ENCODE measurements at regions not wholly inside any gene's neighbourhood (a gene's known extent, or its start where the extent isn't known, plus 50 kb on each side); places are given as distances from the start of the nearest gene placed in this dataset.

- Histone ChIP-seq H3K9me3 (ENCODE audit: control insufficient read depth, insufficient read depth, low read length) (no peaks in the 10 kb centered on the region), H3K27me3 (ENCODE audit: control insufficient read depth, insufficient read depth, low read length) (no peaks in the 10 kb centered on the region), H3K36me3 (ENCODE audit: control insufficient read depth, insufficient read depth, low read length) (no peaks in the 10 kb centered on the region), H3K9ac (ENCODE audit: low read depth, low read length) (no peak overlapping the region), H3K4me3 (ENCODE audit: low read depth, low read length) (no peak overlapping the region), H3K4me1 (ENCODE audit: control insufficient read depth, insufficient read depth, low read length) (no peaks in the 10 kb centered on the region)
Measured at GRCh38 chr6:90997076-90997475, 410.2 kb upstream of the MAP3K7 start.

DNA sequence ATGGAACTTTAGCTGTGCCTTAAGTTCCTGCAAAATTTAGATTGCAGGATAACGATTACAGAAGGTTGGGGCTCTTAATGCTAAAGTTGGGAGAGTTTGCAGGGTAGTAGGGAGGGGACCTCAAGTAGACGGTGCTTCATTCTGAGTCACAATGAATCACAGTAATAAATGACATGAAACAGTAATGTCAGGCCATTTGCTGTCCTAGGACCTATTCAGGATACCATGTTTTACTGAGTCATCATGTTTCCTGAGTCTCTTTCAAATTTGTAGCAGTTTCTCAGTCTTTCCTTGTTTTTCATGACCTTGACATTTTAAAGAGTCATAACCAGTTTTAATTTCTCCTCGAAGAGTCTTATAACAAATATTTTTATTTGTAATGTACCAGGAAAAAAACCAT, 406.9 kb upstream of the MAP3K7 start:
- H3K36me3 ChIP-seq (ENCODE audit: control insufficient read depth, insufficient read depth, low read length), result no peaks in the 10 kb centered on the region
- H3K9me3 ChIP-seq (ENCODE audit: control insufficient read depth, insufficient read depth, low read length), result no peaks in the 10 kb centered on the region
- H3K4me1 ChIP-seq (ENCODE audit: control insufficient read depth, insufficient read depth, low read length), result no peaks in the 10 kb centered on the region
- no peak overlapping the region for H3K4me3 ChIP-seq (ENCODE audit: low read depth, low read length)
- no peaks in the 10 kb centered on the region for H3K27me3 ChIP-seq (ENCODE audit: control insufficient read depth, insufficient read depth, low read length)
- no peak overlapping the region for H3K9ac ChIP-seq (ENCODE audit: low read depth, low read length)

DNA sequence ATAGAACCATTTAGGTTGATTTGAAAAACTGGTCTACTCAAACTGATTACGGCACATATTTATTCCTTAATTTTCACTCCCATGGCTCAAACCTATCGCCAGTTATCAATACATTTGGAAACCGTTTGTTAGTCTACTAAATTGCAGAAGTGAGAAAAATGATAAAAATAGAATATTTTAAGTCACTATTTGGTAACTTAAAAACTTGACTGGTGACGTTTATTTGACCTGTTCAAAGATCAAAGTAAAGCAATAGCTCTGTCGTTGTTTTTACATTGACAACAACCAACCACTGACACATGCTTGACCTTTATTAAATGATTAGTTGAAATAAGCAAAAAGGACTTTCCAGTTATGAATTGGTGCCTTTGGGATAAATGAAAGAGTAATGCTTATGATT, 402.9 kb upstream of the MAP3K7 start:
- no peak overlapping the region for H3K4me3 ChIP-seq (ENCODE audit: low read depth, low read length)
- H3K36me3 ChIP-seq (ENCODE audit: control insufficient read depth, insufficient read depth, low read length), result no peaks in the 10 kb centered on the region
- no peaks in the 10 kb centered on the region for H3K4me1 ChIP-seq (ENCODE audit: control insufficient read depth, insufficient read depth, low read length)

GRCh38 chr6:90984066-90984465, 397.2 kb upstream of the MAP3K7 start:
- Histone ChIP-seq H3K9ac (ENCODE audit: low read depth, low read length) (no peak overlapping the region), H3K4me3 (ENCODE audit: low read depth, low read length) (no peak overlapping the region), H3K27me3 (ENCODE audit: control insufficient read depth, insufficient read depth, low read length) (no peaks in the 10 kb centered on the region), H3K4me1 (ENCODE audit: control insufficient read depth, insufficient read depth, low read length) (no peaks in the 10 kb centered on the region), H3K9me3 (ENCODE audit: control insufficient read depth, insufficient read depth, low read length) (no peaks in the 10 kb centered on the region), H3K36me3 (ENCODE audit: control insufficient read depth, insufficient read depth, low read length) (no peaks in the 10 kb centered on the region)

More for the DNA sequence above, 402.9 kb upstream of the MAP3K7 start:
- H3K9ac ChIP-seq (ENCODE audit: low read depth, low read length), result no peak overlapping the region
- no peaks in the 10 kb centered on the region for H3K9me3 ChIP-seq (ENCODE audit: control insufficient read depth, insufficient read depth, low read length)
- no peaks in the 10 kb centered on the region for H3K27me3 ChIP-seq (ENCODE audit: control insufficient read depth, insufficient read depth, low read length)

DNA sequence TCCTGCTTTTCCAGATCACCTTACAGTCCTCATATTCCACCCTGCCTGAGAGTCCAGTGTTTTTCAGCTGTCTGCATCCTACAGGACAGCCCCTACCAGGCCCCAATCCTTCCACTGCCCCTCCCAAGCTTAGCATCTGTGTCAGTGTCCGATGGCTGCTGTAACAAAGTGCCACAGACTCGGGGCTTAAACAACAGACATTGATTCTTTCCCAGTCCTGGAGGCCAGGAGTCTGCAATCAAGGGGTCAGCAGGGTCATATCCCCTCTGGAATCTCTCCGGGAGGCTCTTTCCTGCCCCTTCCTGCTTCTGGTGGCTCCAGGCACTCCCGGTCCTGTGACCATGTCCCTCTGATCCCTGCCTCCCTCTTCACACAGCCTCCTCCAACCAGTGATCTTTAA, 396.6 kb upstream of the MAP3K7 start:
- no peak overlapping the region for H3K4me3 ChIP-seq (ENCODE audit: low read depth, low read length)
- H3K27me3 ChIP-seq (ENCODE audit: control insufficient read depth, insufficient read depth, low read length), result no peaks in the 10 kb centered on the region
- H3K36me3 ChIP-seq (ENCODE audit: control insufficient read depth, insufficient read depth, low read length), result no peaks in the 10 kb centered on the region
- no peak overlapping the region for H3K9ac ChIP-seq (ENCODE audit: low read depth, low read length)
- H3K4me1 ChIP-seq (ENCODE audit: control insufficient read depth, insufficient read depth, low read length), result no peaks in the 10 kb centered on the region
- H3K9me3 ChIP-seq (ENCODE audit: control insufficient read depth, insufficient read depth, low read length), result no peaks in the 10 kb centered on the region

GRCh38 chr6:90982581-90982980, 395.7 kb upstream of the MAP3K7 start:
- H3K4me3 ChIP-seq (ENCODE audit: low read depth, low read length), result no peak overlapping the region
- no peaks in the 10 kb centered on the region for H3K4me1 ChIP-seq (ENCODE audit: control insufficient read depth, insufficient read depth, low read length)
- no peaks in the 10 kb centered on the region for H3K9me3 ChIP-seq (ENCODE audit: control insufficient read depth, insufficient read depth, low read length)
- no peaks in the 10 kb centered on the region for H3K36me3 ChIP-seq (ENCODE audit: control insufficient read depth, insufficient read depth, low read length)
- H3K27me3 ChIP-seq (ENCODE audit: control insufficient read depth, insufficient read depth, low read length), result no peaks in the 10 kb centered on the region
- H3K9ac ChIP-seq (ENCODE audit: low read depth, low read length), result no peak overlapping the region

- Histone ChIP-seq H3K27me3 (ENCODE audit: control insufficient read depth, insufficient read depth, low read length) (no peaks in the 10 kb centered on the region), H3K36me3 (ENCODE audit: control insufficient read depth, insufficient read depth, low read length) (no peaks in the 10 kb centered on the region), H3K9ac (ENCODE audit: low read depth, low read length) (no peak overlapping the region), H3K4me3 (ENCODE audit: low read depth, low read length) (no peak overlapping the region), H3K9me3 (ENCODE audit: control insufficient read depth, insufficient read depth, low read length) (no peaks in the 10 kb centered on the region), H3K4me1 (ENCODE audit: control insufficient read depth, insufficient read depth, low read length) (no peaks in the 10 kb centered on the region)
Measured at GRCh38 chr6:90982051-90982450, 395.2 kb upstream of the MAP3K7 start.

DNA sequence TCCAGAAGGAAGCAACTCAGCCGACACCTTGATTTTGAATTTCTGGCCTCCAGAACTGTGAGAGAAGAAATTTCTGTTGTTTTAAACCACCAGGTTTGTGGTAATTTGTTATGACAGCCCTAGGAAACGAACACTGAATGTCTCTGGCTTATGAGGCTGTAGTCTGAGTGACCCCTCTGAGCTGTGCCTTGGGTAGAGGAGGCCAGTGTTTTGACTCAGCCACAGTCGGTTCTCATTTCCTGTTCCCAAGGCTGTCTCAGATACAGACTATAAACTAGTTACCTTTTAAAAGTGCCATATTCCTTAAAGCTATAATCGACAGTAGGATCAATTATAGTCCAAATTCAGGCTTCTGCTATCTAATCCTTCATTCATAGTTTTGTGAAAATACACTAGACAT, 391.2 kb upstream of the MAP3K7 start:
- Histone ChIP-seq H3K27me3 (ENCODE audit: control insufficient read depth, insufficient read depth, low read length) (no peaks in the 10 kb centered on the region), H3K4me1 (ENCODE audit: control insufficient read depth, insufficient read depth, low read length) (no peaks in the 10 kb centered on the region), H3K9me3 (ENCODE audit: control insufficient read depth, insufficient read depth, low read length) (no peaks in the 10 kb centered on the region), H3K9ac (ENCODE audit: low read depth, low read length) (no peak overlapping the region), H3K4me3 (ENCODE audit: low read depth, low read length) (no peak overlapping the region), H3K36me3 (ENCODE audit: control insufficient read depth, insufficient read depth, low read length) (no peaks in the 10 kb centered on the region)

DNA sequence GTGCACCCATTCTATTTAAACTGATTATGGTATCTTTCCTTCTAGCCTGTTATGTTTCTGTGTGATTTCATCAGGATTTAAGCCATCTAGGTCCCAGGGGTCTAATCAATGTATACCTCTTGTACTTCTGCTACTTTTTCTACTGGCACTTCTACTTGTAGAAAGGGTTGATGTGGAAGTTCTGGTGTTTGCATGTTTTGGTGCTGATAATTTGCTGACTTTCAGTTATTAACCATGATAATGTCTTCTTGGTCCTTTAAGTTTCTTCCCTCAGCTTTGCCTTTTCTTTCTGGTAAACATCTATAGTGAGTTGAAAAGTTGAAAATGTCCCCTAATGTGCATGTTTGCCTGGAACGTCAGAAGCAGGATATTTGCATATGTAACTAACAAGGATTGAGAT, 390.6 kb upstream of the MAP3K7 start:
- Histone ChIP-seq H3K36me3 (ENCODE audit: control insufficient read depth, insufficient read depth, low read length) (no peaks in the 10 kb centered on the region), H3K4me3 (ENCODE audit: low read depth, low read length) (no peak overlapping the region), H3K9me3 (ENCODE audit: control insufficient read depth, insufficient read depth, low read length) (no peaks in the 10 kb centered on the region), H3K4me1 (ENCODE audit: control insufficient read depth, insufficient read depth, low read length) (no peaks in the 10 kb centered on the region), H3K27me3 (ENCODE audit: control insufficient read depth, insufficient read depth, low read length) (no peaks in the 10 kb centered on the region), H3K9ac (ENCODE audit: low read depth, low read length) (no peak overlapping the region)

DNA sequence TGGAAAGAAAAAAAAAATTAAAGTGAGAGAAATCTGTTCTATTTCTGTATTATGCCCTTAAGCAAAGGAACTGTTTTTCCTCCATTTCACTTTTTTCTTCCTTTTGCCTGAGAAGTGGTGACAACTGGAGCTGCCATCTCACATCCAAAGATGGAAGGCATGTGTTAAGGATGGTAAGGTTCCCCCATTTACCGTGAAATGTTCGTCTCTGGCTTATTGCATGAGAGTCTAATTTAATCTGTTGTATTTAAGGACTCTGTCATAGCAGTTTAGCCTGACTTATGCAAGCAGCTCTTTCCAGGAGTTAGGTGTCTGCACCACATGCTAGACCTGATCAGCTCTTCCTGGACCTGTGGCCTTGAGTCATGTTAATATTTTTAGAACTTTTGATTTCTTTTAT, 389.5 kb upstream of the MAP3K7 start:
- Histone ChIP-seq H3K4me1 (ENCODE audit: control insufficient read depth, insufficient read depth, low read length) (no peaks in the 10 kb centered on the region), H3K27me3 (ENCODE audit: control insufficient read depth, insufficient read depth, low read length) (no peaks in the 10 kb centered on the region), H3K9ac (ENCODE audit: low read depth, low read length) (no peak overlapping the region), H3K4me3 (ENCODE audit: low read depth, low read length) (no peak overlapping the region), H3K9me3 (ENCODE audit: control insufficient read depth, insufficient read depth, low read length) (no peaks in the 10 kb centered on the region), H3K36me3 (ENCODE audit: control insufficient read depth, insufficient read depth, low read length) (no peaks in the 10 kb centered on the region)

- H3K9me3 ChIP-seq (ENCODE audit: control insufficient read depth, insufficient read depth, low read length), result no peaks in the 10 kb centered on the region
- H3K27me3 ChIP-seq (ENCODE audit: control insufficient read depth, insufficient read depth, low read length), result no peaks in the 10 kb centered on the region
- no peaks in the 10 kb centered on the region for H3K4me1 ChIP-seq (ENCODE audit: control insufficient read depth, insufficient read depth, low read length)
- no peak overlapping the region for H3K4me3 ChIP-seq (ENCODE audit: low read depth, low read length)
- H3K36me3 ChIP-seq (ENCODE audit: control insufficient read depth, insufficient read depth, low read length), result no peaks in the 10 kb centered on the region
- H3K9ac ChIP-seq (ENCODE audit: low read depth, low read length), result no peak overlapping the region
Measured at GRCh38 chr6:90975741-90976140, 388.9 kb upstream of the MAP3K7 start.

GRCh38 chr6:90973188-90973587, 386.3 kb upstream of the MAP3K7 start:
- H3K9ac ChIP-seq (ENCODE audit: low read depth, low read length), result no peak overlapping the region
- H3K9me3 ChIP-seq (ENCODE audit: control insufficient read depth, insufficient read depth, low read length), result no peaks in the 10 kb centered on the region
- H3K4me3 ChIP-seq (ENCODE audit: low read depth, low read length), result no peak overlapping the region
- H3K4me1 ChIP-seq (ENCODE audit: control insufficient read depth, insufficient read depth, low read length), result no peaks in the 10 kb centered on the region
- no peaks in the 10 kb centered on the region for H3K27me3 ChIP-seq (ENCODE audit: control insufficient read depth, insufficient read depth, low read length)
- no peaks in the 10 kb centered on the region for H3K36me3 ChIP-seq (ENCODE audit: control insufficient read depth, insufficient read depth, low read length)

DNA sequence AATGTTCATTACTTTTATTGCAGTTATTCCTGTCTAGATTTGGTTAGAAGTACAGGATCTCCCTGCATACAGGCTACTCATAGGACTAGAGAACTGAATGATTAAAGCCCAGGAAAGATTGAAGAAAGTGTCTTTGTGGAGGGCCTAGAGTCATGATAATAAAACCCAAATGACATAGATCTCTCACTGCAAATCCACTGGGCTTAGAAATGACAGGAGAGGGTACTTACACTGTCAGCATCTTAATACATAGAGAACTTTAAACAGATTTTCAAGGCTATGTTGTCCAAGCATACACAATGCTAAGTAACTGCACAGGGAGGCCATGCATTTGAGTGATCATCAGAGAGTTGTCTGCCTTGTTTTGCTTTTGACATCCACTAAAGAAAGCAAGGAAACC, 383.8 kb upstream of the MAP3K7 start:
- no peaks in the 10 kb centered on the region for H3K27me3 ChIP-seq (ENCODE audit: control insufficient read depth, insufficient read depth, low read length)
- H3K4me1 ChIP-seq (ENCODE audit: control insufficient read depth, insufficient read depth, low read length), result no peaks in the 10 kb centered on the region
- no peaks in the 10 kb centered on the region for H3K36me3 ChIP-seq (ENCODE audit: control insufficient read depth, insufficient read depth, low read length)
- H3K9me3 ChIP-seq (ENCODE audit: control insufficient read depth, insufficient read depth, low read length), result no peaks in the 10 kb centered on the region
- no peak overlapping the region for H3K4me3 ChIP-seq (ENCODE audit: low read depth, low read length)
- no peak overlapping the region for H3K9ac ChIP-seq (ENCODE audit: low read depth, low read length)
